RWPE1 (cell line): ENCODE measurements at regions not wholly inside any gene's neighbourhood (a gene's known extent, or its start where the extent isn't known, plus 50 kb on each side); places are given as distances from the start of the nearest gene placed in this dataset.

Source experiments
- CTCF ChIA-PET: fragments of 350-600 bp; sonication (Branson Sonifier 250); formaldehyde crosslinking; extraction: SDS; loops from one replicate; lab custom pipeline; 2021; lab: Yijun Ruan, JAX
- POLR2A ChIA-PET: fragments of 400-600 bp; formaldehyde crosslinking; extraction: SDS; loops from one replicate; lab custom pipeline; 2020; ENCODE audit warnings: antibody characterized with exemption; ENCODE audit not compliant: low non-redundant PET; lab: Yijun Ruan, JAX
- DNase-seq: peaks from one replicate; pipeline ENCODE4 v3.0.0; 2012; ENCODE audit warnings: low spot score
- H3K27ac ChIP-seq: fragments of 450-650 bp; 2 replicates; pipeline ENCODE4 v1.5.1; 2017
- TF ChIP-seq, protein P1 (sequence below): fragments of 450-650 bp; conservative IDR thresholded peaks from 2 replicates; pipeline ENCODE4 v1.5.1; 2017; ENCODE audit warnings: low read depth, mild to moderate bottlenecking

DNA sequence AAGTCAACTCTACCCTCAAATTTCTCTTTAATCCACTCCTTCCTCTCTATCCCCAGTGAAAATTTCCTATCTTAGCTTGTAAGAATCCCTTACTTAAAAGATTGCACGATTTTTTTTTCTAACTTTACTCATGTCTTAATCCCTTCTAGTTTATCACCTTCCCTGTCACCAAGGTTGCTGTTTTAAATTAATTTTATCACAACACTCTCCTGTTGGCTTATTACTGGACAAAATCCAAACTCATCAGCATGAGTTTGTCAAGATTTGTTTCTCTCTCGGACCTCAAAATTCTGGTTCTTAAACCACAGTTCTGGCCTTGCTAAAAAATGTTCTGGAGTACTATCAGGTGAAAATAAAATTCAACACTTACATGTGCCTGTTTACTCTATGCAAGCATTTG, 959.1 kb upstream of the SLC10A2 start:
- CTCF ChIA-PET, result no interaction called here
- TF ChIP-seq, protein P1, sequence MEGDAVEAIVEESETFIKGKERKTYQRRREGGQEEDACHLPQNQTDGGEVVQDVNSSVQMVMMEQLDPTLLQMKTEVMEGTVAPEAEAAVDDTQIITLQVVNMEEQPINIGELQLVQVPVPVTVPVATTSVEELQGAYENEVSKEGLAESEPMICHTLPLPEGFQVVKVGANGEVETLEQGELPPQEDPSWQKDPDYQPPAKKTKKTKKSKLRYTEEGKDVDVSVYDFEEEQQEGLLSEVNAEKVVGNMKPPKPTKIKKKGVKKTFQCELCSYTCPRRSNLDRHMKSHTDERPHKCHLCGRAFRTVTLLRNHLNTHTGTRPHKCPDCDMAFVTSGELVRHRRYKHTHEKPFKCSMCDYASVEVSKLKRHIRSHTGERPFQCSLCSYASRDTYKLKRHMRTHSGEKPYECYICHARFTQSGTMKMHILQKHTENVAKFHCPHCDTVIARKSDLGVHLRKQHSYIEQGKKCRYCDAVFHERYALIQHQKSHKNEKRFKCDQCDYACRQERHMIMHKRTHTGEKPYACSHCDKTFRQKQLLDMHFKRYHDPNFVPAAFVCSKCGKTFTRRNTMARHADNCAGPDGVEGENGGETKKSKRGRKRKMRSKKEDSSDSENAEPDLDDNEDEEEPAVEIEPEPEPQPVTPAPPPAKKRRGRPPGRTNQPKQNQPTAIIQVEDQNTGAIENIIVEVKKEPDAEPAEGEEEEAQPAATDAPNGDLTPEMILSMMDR, result no peak
- no peak for DNase-seq
- H3K27ac ChIP-seq, result no peak overlapping the region
- POLR2A ChIA-PET, result no interaction called here

DNA sequence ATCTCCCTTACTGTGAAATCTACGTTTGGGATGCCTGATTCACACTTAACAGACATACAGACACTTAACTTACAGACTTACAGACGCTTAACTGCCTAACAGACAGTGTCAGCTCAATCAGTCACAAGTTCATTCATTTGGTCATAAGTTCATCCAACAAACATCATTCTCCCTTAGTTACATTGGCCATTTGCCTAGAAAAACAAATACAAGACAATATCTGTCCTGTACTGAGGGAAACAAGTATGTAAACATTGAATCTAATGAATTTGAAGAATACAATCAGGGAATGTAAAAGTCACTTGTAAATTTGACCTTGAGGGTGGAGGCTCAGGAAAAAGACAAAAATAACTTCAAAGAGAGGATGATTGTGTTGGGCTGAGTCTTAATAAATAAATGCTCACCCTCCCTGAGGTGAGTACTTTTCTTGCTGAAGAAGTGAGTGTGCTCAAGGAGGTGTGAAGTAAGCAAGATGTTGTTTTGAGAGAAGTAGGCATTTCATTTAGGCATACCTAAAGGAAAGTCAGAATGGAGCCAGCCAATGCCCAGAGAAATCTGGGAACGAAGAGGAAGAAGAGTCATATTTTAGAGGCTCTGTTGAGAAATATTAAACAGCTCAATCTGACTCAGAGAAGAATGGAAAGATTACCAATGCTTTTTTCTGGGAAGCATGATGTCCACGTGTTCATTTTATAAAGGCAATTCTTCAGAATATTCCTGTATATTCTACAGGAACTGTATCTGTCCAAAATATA, 958.4 kb upstream of the SLC10A2 start:
- CTCF ChIA-PET, result no interaction called here
- H3K27ac ChIP-seq, result no peak overlapping the region
- POLR2A ChIA-PET, result no interaction called here
- no peak for DNase-seq
- TF ChIP-seq, protein P1, result no peak

DNA sequence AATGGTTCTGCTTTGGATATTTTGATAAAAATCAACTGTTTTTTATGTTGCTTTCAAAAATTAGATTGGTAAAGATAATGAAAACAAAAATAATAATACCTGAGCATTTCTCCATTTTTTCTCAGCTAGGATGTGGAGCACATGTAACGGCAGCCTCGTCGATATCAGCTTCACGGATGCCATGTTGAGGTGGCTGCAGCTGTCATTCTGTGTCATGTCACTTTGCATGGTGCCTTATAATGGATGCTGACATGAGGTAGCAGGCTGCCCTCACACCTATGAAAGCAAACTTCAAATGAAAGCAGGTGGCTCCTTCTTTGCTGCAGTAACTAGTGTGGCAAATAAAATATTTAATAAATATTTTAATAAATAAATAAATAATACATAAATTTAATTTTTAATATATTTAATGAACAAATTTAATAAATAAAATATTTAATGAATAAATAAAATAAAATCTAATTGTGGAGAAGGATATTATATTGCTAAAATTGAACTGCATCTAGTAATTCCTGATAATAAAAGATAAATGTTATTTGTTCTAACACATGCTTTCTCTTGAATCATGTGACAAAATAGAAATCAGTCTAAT, 955.7 kb upstream of the SLC10A2 start:
- no peak overlapping the region for H3K27ac ChIP-seq
- no peak for DNase-seq
- CTCF ChIA-PET, result interaction anchor here (0.6 kb wide), 1 partner anchor 9 kb away, joined by 3 read pairs; no protein-coding TSS in a partner anchor
- POLR2A ChIA-PET, result no interaction called here
- TF ChIP-seq, protein P1, result no peak

DNA sequence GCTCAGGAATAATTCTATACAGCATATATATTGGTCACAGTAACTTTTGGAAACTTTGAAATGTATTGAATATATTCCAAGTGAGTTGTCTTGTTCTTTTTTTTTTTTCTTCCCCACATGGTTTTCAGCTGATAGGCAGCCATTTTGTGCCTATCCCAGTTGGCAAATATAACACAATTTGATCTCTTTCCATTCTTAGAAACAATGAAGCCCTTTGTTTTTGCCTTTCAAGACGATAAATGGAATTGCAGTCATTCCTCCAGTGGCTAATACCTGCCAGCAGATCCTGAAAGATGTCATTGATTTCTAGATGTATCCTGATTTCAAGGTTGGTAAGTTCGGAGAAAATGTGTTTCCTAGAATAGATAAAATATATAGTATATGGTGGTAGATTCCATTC, 951.1 kb upstream of the SLC10A2 start:
- CTCF ChIA-PET, result no interaction called here
- TF ChIP-seq, protein P1, result no peak
- POLR2A ChIA-PET, result no interaction called here
- H3K27ac ChIP-seq, result no peak overlapping the region
- no peak for DNase-seq

DNA sequence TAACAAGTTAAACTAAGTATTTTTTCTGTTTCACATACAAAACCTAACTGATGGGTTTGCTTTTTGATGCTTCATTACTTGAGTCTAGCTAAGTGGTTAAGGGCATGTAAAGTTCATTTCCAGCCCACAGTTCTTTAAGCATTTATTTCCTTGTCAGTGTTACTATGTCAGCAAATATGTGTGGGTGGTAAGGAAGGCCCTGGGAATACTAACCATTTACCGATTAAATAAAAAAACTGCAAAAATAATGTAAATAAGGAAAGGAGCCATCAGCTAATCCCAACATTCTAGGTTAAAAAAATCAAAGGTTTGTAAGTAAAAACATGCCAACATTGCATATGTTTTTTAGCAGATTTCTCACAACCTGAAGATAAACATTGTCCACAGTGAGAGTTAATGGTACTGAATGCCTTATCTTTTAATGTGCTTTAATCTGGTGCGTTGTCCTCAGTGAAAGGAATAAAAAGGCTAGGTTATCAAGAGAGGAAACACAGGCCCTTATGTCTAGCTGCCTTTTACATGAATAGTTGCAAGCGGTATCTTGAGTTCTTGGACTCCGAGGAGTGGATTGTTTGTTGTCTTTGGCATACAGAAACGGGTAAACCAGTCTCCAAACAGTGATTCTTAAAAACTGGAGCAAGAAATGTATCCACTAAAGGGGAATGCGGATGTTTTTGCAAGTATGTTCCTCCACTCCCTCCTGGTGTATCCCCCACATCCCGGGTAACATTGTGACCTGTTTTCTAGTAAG, 949.6 kb upstream of the SLC10A2 start:
- DNase-seq, result no peak
- no peak overlapping the region for H3K27ac ChIP-seq
- POLR2A ChIA-PET, result no interaction called here
- TF ChIP-seq, protein P1, result no peak
- CTCF ChIA-PET, result no interaction called here

DNA sequence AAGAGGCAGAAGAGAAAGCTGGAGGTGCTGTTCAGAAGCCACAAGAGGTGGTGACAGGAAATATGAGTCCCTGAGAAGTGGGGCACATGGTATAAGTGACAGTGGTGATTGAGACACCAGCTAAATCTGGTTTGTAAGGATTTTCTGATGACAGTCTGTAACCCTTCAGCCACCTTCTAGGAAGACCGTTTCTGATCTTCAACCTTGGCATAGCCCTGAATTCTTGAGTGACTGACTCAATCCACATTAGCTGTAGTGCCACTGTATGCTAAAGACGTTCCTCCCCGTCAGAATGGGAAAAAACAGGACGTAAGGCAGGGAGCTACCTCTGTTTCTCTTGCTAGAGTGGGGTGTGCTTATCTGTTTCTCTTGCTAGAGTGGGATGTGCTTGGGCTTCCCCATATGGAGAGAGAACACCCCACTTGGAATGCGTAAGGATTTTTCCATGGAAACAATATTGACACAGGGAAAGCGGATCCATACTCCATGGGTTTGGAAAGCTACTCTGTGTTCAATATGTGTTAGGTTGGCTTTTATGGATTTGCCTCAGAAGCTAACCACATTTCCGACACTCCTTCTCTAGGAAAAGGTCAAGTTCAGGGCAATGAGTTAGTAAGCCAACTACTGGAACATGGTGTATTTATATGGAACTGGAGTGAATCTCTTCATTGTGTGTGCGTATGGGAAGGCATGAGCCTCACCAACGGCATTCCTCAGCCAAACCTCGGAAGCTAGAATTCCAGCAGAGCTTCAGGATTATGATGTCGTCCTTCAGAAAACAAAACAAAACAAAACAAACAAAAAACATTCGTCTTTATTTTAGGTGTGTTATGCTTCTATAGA, 948.8 kb upstream of the SLC10A2 start:
- no peak overlapping the region for H3K27ac ChIP-seq
- TF ChIP-seq, protein P1, result no peak
- CTCF ChIA-PET, result no interaction called here
- DNase-seq, result no peak
- POLR2A ChIA-PET, result no interaction called here
